Gastrocnemius medialis (tissue), 4 donors: ENCODE measurements at regions not wholly inside any gene's neighbourhood (a gene's known extent, or its start where the extent isn't known, plus 50 kb on each side); places are given as distances from the start of the nearest gene placed in this dataset.

Experiments
- ATAC-seq, 2 donors: fragments of 150-250 bp; one replicate each; pipeline ENCODE4 v1.9.1; 2016
- DNase-seq, 2 donors: peaks; one replicate each; pipeline ENCODE4 v3.0.0-alpha.2; 2019
- H3K27ac ChIP-seq, 4 donors: fragments of 200-600 bp; sonication (generic); 1 replicate in 1 of 4; 2 replicates in 3 of 4; pipeline ENCODE4 v1.5.1; 2016 to 2018; ENCODE audit warnings: mild to moderate bottlenecking in 2 of 4, moderate library complexity in 1 of 4
- H3K27me3 ChIP-seq, 3 donors: fragments of 200-600 bp; sonication (generic) in 2 of 3; 1 replicate in 1 of 3; 2 replicates in 2 of 3; pipeline versions ENCODE4 v1.5.1 to v1.6.0; 2016 to 2019; ENCODE audit warnings: mild to moderate bottlenecking in 1 of 3, moderate library complexity in 1 of 3
- H3K36me3 ChIP-seq, 2 donors: fragments of 200-600 bp; sonication (generic) in 1 of 2; one replicate each; pipeline ENCODE4 v1.5.1; 2017 to 2018
- H3K4me1 ChIP-seq, 2 donors: fragments of 200-600 bp; sonication (generic) in 1 of 2; one replicate each; pipeline ENCODE4 v1.5.1; 2016 to 2017; ENCODE audit warnings: mild to moderate bottlenecking in 2 of 2
- H3K4me3 ChIP-seq, 4 donors: fragments of 200-600 bp; sonication (generic) in 3 of 4; 1 replicate in 1 of 4; 2 replicates in 3 of 4; pipeline ENCODE4 v1.5.1; 2016 to 2019; ENCODE audit warnings: mild to moderate bottlenecking in 2 of 4
- H3K9me3 ChIP-seq, 3 donors: fragments of 200-600 bp; sonication (generic) in 2 of 3; 1 replicate in 1 of 3; 2 replicates in 2 of 3; pipeline ENCODE4 v1.5.1; 2016 to 2019
- POLR2A ChIP-seq, 2 donors: fragments of 450-650 bp; IDR thresholded peaks; one replicate each; pipeline ENCODE4 v1.6.1; 2017; ENCODE audit warnings: antibody characterized with exemption in 2 of 2, mild to moderate bottlenecking in 2 of 2, moderate library complexity in 2 of 2
- in situ Hi-C, 4 donors: fragments of 200-750 bp; cut with MboI; loops; one replicate each; pipeline versions ENCODE4 v1.15.0 to v1.8.0; 2017; ENCODE audit warnings: low sequenced_read_pairs in 4 of 4
- intact Hi-C: fragments of 100-400 bp; cut with DNase I; formaldehyde crosslinking; loops from one replicate; pipeline ENCODE4 v1.15.1; 2023; ENCODE audit warnings: low total_unique reads
- TF ChIP-seq, protein P1 (sequence below), 5 experiments: fragments of 450-650 bp in 3 of 5; fragments of 200-600 bp in 2 of 5; sonication (generic) in 2 of 5; IDR thresholded peaks in 4 of 5; conservative IDR thresholded peaks in 1 of 5; 1 replicate in 4 of 5; 2 replicates in 1 of 5; pipeline ENCODE4 v1.5.1; 2016 to 2019; ENCODE audit warnings: antibody characterized with exemption in 5 of 5, mild to moderate bottlenecking in 3 of 5, moderate library complexity in 3 of 5

- TF ChIP-seq, protein P1, sequence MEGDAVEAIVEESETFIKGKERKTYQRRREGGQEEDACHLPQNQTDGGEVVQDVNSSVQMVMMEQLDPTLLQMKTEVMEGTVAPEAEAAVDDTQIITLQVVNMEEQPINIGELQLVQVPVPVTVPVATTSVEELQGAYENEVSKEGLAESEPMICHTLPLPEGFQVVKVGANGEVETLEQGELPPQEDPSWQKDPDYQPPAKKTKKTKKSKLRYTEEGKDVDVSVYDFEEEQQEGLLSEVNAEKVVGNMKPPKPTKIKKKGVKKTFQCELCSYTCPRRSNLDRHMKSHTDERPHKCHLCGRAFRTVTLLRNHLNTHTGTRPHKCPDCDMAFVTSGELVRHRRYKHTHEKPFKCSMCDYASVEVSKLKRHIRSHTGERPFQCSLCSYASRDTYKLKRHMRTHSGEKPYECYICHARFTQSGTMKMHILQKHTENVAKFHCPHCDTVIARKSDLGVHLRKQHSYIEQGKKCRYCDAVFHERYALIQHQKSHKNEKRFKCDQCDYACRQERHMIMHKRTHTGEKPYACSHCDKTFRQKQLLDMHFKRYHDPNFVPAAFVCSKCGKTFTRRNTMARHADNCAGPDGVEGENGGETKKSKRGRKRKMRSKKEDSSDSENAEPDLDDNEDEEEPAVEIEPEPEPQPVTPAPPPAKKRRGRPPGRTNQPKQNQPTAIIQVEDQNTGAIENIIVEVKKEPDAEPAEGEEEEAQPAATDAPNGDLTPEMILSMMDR (IDR thresholded peaks at IDR 0.05 in 4 of 5, conservative IDR thresholded peaks at IDR 0.05 in 1 of 5), result no peak
- TF ChIP-seq POLR2A (IDR thresholded peaks at IDR 0.05), result no peak
- Histone ChIP-seq H3K9me3 (no peaks in the 10 kb centered on the region), H3K27ac (no peak overlapping the region), H3K4me3 (no peak overlapping the region), H3K36me3 (no peaks in the 10 kb centered on the region), H3K4me1 (no peaks in the 10 kb centered on the region), H3K27me3 (no peaks in the 10 kb centered on the region)
- ATAC-seq (no peak), DNase-seq (no peak)
- in situ Hi-C loops, result no loop called here
- intact Hi-C loops, result no loop called here
These were observed 463.3 kb downstream of the DOK5 start for GRCh38 chr20:54938707-54939106.

- Histone ChIP-seq H3K4me1 (no peaks in the 10 kb centered on the region), H3K27me3 (no peaks in the 10 kb centered on the region), H3K27ac (no peak overlapping the region), H3K9me3 (no peaks in the 10 kb centered on the region), H3K36me3 (no peaks in the 10 kb centered on the region), H3K4me3 (no peak overlapping the region)
- no peak for ATAC-seq
- intact Hi-C loops, result no loop called here
- in situ Hi-C loops, result no loop called here
- TF ChIP-seq, protein P1 (IDR thresholded peaks at IDR 0.05 in 4 of 5, conservative IDR thresholded peaks at IDR 0.05 in 1 of 5), result no peak
- TF ChIP-seq POLR2A (IDR thresholded peaks at IDR 0.05), result no peak
- no peak for DNase-seq
These were observed 458.0 kb downstream of the DOK5 start for GRCh38 chr20:54933212-54933904.

GRCh38 chr20:54929191-54929590 lies 453.8 kb downstream of the DOK5 start:
- TF ChIP-seq, protein P1 (IDR thresholded peaks at IDR 0.05 in 4 of 5, conservative IDR thresholded peaks at IDR 0.05 in 1 of 5), result no peak
- TF ChIP-seq POLR2A (IDR thresholded peaks at IDR 0.05), result no peak
- Histone ChIP-seq H3K27me3 (no peaks in the 10 kb centered on the region), H3K36me3 (no peaks in the 10 kb centered on the region), H3K27ac (no peak overlapping the region), H3K4me3 (no peak overlapping the region), H3K4me1 (no peaks in the 10 kb centered on the region), H3K9me3 (no peaks in the 10 kb centered on the region)
- DNase-seq, result no peak
- in situ Hi-C loops, result no loop called here
- no peak for ATAC-seq
- intact Hi-C loops, result no loop called here

DNA sequence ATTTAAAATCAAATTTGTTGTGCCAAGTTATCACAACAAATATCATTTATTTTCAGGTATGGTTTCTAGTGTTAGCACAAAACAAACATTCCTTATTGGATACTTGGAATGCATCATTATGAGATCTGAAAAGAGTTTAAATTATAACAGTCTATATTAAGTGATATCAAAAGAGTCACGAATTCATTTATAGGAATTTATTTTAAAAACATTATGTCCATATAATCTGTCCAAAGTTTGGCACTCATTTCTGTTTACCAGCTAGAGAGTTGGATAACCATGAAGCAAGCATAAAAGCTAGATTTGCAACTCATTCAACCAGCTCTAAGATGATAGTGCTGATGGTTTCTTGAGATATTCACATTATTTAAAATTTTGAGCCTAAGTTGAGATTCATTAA lies 453.2 kb downstream of the DOK5 start:
- TF ChIP-seq POLR2A (IDR thresholded peaks at IDR 0.05), result no peak
- TF ChIP-seq, protein P1 (IDR thresholded peaks at IDR 0.05 in 4 of 5, conservative IDR thresholded peaks at IDR 0.05 in 1 of 5), result no peak
- ATAC-seq (no peak), DNase-seq (no peak)
- in situ Hi-C loops (no loop called here), intact Hi-C loops (no loop called here)
- H3K27me3 ChIP-seq, result no peaks in the 10 kb centered on the region
- no peaks in the 10 kb centered on the region for H3K9me3 ChIP-seq
- no peak overlapping the region for H3K4me3 ChIP-seq
- no peaks in the 10 kb centered on the region for H3K36me3 ChIP-seq
- no peaks in the 10 kb centered on the region for H3K4me1 ChIP-seq
- H3K27ac ChIP-seq, result no peak overlapping the region

DNA sequence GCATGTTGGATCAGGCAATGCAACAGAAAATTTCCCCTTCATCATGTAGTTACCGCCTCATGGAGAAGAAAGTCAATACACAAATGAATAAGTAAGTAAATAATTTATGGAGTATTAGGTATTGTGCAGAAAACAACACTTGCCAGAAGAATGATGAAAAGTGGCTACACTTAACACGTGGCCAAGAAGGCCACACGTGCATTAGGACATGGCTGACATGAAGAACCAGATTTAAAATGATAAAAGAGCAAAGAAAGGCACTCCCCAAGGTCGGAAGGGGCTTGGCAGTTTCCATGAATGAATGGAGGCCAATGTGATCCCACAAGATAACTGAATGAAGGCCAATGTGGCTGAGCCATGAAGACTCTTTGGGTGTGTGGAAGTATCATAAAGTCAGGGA lies 447.2 kb downstream of the DOK5 start:
- Histone ChIP-seq H3K27ac (no peak overlapping the region), H3K4me1 (no peaks in the 10 kb centered on the region), H3K36me3 (no peaks in the 10 kb centered on the region), H3K4me3 (no peak overlapping the region), H3K9me3 (no peaks in the 10 kb centered on the region), H3K27me3 (no peaks in the 10 kb centered on the region)
- ATAC-seq (no peak), DNase-seq (no peak)
- in situ Hi-C loops, result no loop called here
- intact Hi-C loops, result no loop called here
- TF ChIP-seq, protein P1 (IDR thresholded peaks at IDR 0.05 in 4 of 5, conservative IDR thresholded peaks at IDR 0.05 in 1 of 5), result no peak
- no peak for TF ChIP-seq POLR2A (IDR thresholded peaks at IDR 0.05)
